Stimulated activated CD4-positive, alpha-beta T cell treated with anti-CD3 and anti-CD28 coated beads, Interleukin-2, amount 100 ng/mL, for 48 hours (primary cell): ENCODE measurements at regions not wholly inside any gene's neighbourhood (a gene's known extent, or its start where the extent isn't known, plus 50 kb on each side); places are given as distances from the start of the nearest gene placed in this dataset.
"Not testable (repeated sequence)": the region's sequence is repeated elsewhere in the genome, so short reads cannot be mapped to it uniquely, and the experiment has no call there.

Experiments used
- DNase-seq, 2 donors: peaks; one replicate each; pipeline ENCODE4 v3.0.0-alpha.2; 2020

GRCh38 chr22:23500508-23501260 lies 79.4 kb downstream of the IGLL1 start:
- DNase-seq = no peak

GRCh38 chr22:23499845-23500500 lies 80.1 kb downstream of the IGLL1 start:
- no peak for DNase-seq

- DNase-seq = no peak
Measured at GRCh38 chr22:23498811-23499798, 81.0 kb downstream of the IGLL1 start.

- not testable (repeated sequence) for DNase-seq
Measured at GRCh38 chr22:23497889-23498288, 82.2 kb downstream of the IGLL1 start.

GRCh38 chr22:23497016-23497885 lies 82.8 kb downstream of the IGLL1 start:
- DNase-seq = no peak

GRCh38 chr22:23496445-23496833 lies 83.7 kb downstream of the IGLL1 start:
- DNase-seq = no peak

- no peak for DNase-seq
Measured at GRCh38 chr22:23495614-23496444, 84.3 kb downstream of the IGLL1 start.

GRCh38 chr22:23494930-23495266 lies 85.2 kb downstream of the IGLL1 start:
- no peak for DNase-seq

GRCh38 chr22:23485490-23485889 lies 94.6 kb downstream of the IGLL1 start:
- no peak for DNase-seq

- DNase-seq = no peak
Measured at GRCh38 chr22:23484651-23485050, 95.4 kb downstream of the IGLL1 start.

- DNase-seq = no peak
Measured at GRCh38 chr22:23481369-23481768, 98.7 kb downstream of the IGLL1 start.

GRCh38 chr22:23478175-23478574 lies 101.9 kb downstream of the IGLL1 start:
- no peak for DNase-seq

GRCh38 chr22:23474531-23474930 lies 105.6 kb downstream of the IGLL1 start:
- DNase-seq = not testable (repeated sequence)

GRCh38 chr22:23473901-23474300 lies 106.2 kb downstream of the IGLL1 start:
- DNase-seq = no peak

- DNase-seq = not testable (repeated sequence)
Measured at GRCh38 chr22:23472376-23472775, 107.7 kb downstream of the IGLL1 start.

- DNase-seq = no peak
Measured at GRCh38 chr22:23471698-23472097, 108.4 kb downstream of the IGLL1 start.

GRCh38 chr22:23470811-23471389 lies 109.2 kb downstream of the IGLL1 start:
- DNase-seq = no peak

GRCh38 chr22:23467721-23468294 lies 112.3 kb downstream of the IGLL1 start:
- DNase-seq = no peak

GRCh38 chr22:23466351-23466750 lies 113.7 kb downstream of the IGLL1 start:
- no peak for DNase-seq

- DNase-seq = not testable (repeated sequence)
Measured at GRCh38 chr22:23464796-23465195, 115.3 kb downstream of the IGLL1 start.
